VCaP (cell line): ENCODE measurements at regions not wholly inside any gene's neighbourhood (a gene's known extent, or its start where the extent isn't known, plus 50 kb on each side); places are given as distances from the start of the nearest gene placed in this dataset.
A peak's percentile ranks its signal among the peaks of the same experiment; 100 is the strongest.

ENCODE experiments used
- H3K27ac ChIP-seq: fragments of 450-650 bp; 2 replicates; pipeline ENCODE4 v1.5.1; 2017
- TF ChIP-seq, protein P1 (sequence below): fragments of 450-650 bp; conservative IDR thresholded peaks from 2 replicates; pipeline ENCODE4 v1.5.1; 2017; ENCODE audit warnings: mild to moderate bottlenecking, moderate library complexity

DNA sequence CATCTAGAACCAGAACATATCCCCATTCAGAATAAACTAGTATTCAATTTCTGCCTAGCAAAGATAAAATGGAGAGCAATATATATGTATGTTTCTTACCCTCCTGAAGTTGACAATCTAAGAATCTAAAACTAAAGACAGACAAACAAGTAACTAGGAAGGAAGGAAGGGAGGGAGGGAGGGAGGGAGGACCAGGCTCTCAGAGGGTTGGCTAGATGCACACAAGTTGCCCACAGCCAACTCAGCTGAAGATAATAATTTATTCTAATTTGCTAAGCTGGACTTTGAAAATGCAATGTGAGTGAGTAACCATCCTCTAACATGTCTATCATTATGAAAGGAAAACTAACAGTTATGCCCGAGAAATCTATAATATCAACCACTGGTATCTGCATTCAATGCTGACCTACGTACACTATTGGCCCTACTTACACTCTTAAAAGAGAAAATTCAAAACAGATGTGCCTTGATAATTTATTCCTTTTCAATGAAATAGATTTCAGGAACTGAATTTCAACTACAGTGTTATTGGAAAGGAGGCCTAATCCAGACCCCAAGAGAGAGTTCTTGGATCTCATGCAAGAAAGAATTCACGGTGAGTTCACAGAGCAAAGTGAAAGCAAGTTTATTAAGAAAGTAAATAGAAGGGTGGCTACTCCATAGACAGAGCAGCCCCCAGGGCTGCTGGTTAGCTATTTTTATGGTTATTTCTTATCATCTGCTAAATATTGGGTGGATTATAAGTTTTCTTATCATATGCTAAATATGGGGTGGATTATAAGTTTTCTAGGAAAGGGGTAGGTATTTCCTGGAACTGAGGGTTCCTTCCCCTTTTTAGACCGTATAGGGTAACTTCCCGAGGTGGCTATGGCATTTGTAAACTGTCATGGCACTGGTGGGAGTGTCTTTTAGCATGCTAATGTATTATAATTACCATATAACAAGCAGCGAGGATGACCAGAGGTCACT is 288.5 kb upstream of the SLC39A10 start:
- H3K27ac ChIP-seq = peak overlapping the region; percentile 93
- TF ChIP-seq, protein P1, sequence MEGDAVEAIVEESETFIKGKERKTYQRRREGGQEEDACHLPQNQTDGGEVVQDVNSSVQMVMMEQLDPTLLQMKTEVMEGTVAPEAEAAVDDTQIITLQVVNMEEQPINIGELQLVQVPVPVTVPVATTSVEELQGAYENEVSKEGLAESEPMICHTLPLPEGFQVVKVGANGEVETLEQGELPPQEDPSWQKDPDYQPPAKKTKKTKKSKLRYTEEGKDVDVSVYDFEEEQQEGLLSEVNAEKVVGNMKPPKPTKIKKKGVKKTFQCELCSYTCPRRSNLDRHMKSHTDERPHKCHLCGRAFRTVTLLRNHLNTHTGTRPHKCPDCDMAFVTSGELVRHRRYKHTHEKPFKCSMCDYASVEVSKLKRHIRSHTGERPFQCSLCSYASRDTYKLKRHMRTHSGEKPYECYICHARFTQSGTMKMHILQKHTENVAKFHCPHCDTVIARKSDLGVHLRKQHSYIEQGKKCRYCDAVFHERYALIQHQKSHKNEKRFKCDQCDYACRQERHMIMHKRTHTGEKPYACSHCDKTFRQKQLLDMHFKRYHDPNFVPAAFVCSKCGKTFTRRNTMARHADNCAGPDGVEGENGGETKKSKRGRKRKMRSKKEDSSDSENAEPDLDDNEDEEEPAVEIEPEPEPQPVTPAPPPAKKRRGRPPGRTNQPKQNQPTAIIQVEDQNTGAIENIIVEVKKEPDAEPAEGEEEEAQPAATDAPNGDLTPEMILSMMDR = no peak

DNA sequence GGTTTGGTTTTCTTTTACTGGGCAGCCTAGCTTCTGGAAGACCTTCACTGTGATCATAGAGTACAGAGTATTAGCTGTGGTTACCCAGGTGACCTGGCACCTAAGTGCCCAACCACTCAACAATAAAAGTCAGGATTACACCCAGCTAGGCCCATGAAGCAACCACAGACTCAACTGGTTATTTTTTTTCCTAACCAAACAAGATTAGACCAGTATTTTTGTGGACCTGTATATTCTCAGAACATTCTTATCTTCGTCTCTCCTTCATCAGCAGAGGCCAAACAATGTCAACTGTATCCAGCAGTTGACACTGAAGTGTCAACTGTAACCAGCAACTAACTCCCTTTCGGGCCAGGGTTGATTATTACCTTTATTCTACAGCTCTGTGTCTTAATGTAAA is 289.2 kb upstream of the SLC39A10 start:
- peak overlapping the region; percentile 93 for H3K27ac ChIP-seq
- TF ChIP-seq, protein P1 = no peak

DNA sequence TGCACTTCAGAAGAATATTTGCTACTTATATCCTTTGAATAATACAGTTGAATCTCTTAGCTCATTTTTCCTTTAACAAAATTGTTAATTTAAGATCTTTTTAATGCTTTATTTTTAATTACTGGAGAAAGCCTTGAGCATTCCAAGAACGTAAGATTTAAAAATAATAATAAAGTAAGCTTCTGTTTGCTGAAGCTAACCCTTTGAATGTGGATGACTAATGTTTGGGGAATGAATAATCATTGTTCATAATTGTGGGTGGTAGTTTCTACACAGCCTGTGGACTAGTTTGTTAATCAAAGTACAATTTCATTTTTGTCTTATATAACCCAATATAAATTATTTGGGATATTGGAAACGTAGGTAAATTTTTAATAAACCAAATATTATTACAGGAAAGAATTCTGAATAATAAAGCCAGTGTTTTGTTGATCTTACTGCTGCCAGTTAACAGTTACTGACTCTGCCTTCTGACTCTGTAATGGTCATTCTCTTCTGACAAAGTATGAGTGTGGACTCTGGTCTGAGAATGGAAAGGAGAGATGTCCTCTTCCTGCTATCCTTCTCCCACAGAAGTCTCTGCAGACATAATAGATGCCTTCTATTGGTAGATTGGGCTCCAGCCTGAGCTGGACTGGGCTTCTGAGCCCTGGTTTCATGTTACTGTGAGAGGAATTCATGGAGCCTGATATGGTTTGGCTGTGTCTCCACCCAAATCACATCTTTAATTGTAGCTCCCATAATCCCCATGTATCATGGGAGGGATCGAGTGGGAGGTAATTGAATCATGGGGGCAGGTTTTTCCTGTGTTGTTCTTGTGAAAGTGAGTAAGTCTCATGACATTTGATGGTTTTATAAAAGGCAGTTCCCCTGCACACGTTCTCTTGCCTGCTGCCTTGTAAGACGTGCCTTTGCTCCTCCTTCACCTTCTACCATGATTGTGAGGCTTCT is 292.7 kb upstream of the SLC39A10 start:
- no peak overlapping the region for H3K27ac ChIP-seq
- TF ChIP-seq, protein P1 = no peak

DNA sequence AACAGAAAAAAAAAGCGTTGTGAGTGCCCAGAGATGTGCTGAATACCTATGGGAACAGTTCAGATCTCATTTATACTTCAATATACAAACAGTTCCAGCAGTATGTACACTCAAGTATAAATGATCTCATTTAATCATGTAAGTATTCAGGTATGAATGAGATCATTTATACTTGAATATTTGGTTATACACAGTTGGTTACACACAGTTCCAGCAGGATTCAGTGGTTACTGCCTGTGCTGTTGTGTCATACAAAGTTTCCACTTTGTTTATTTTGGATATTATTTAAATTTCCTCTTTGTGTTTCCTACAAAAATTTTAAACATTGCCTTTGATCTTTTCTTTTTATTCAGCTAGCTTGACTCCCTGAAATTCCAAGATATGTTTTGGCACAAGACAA is 293.5 kb upstream of the SLC39A10 start:
- TF ChIP-seq, protein P1 = no peak
- no peak overlapping the region for H3K27ac ChIP-seq

DNA sequence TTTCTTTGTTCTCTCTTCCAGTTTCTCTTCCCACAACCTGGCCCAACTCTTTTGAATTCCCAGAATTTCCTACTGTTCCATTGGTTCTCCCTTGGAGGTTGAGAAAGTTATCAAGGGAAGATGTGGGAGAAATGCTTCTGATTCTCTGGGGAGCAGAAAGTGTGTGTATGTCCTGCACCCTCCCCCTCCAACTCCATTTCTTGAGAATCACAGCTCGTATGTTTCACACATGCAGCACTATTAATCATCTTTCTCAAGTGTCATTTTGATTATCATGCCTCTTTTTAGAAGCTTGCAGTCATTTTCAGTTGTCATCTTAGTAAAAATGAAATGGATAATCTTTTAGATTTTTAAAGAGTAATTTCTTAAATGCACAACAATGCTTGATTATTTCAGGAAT is 296.8 kb upstream of the SLC39A10 start:
- no peak overlapping the region for H3K27ac ChIP-seq
- TF ChIP-seq, protein P1 = no peak

DNA sequence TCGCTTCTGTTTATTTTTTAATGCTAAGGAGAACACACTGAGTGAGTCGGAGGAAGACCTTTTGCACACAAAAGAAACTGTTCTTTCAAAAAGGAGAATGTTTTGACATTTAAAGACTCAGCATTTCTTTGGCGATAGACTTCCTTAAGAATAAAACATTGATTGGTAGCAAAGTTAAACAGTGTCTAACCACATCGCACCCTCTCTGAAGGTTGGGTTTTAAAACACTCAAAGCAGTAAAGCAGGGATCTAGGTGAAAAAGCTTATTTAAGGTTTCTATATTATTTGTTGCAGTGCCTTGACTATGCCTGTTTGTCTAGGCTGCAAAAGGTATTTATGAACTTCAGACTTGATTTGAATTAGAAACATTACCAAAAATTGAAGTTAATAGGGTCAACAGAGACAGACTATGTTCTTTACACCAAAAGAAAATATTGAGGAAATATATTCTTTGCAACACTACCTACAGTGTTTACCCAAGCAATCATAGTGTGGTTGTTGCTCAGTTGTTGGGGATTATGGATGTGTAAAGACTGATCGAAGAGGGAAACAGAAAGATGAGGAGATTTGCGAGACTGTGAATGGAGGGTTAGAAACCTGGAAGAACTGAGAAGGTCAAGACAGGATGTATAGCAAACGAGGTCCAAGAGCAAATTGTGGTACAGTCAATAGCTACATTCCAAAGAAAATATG is 297.8 kb upstream of the SLC39A10 start:
- H3K27ac ChIP-seq = no peak overlapping the region
- TF ChIP-seq, protein P1 = no peak
